GM18519 (cell line): ENCODE measurements at regions not wholly inside any gene's neighbourhood (a gene's known extent, or its start where the extent isn't known, plus 50 kb on each side); places are given as distances from the start of the nearest gene placed in this dataset.

Source experiments
- ATAC-seq: cut with Tn5 transposase; IDR thresholded peaks from one replicate; pipeline ENCODE4 v1.9.1; 2021; ENCODE audit warnings: mild to moderate bottlenecking, moderate library complexity; ENCODE audit not compliant: unreplicated experiment, low FRiP score

- no peak for ATAC-seq
These were observed 138.5 kb downstream of the RBM26 start for GRCh38 chr13:79267560-79267959.

GRCh38 chr13:79258489-79258888 lies 147.6 kb downstream of the RBM26 start:
- ATAC-seq: peak; percentile 81

- ATAC-seq: peak; percentile 30
These were observed 159.5 kb downstream of the RBM26 start for GRCh38 chr13:79246578-79246949.

GRCh38 chr13:79245937-79246577 lies 160.0 kb downstream of the RBM26 start:
- peak; percentile 43 for ATAC-seq

- no peak for ATAC-seq
These were observed 164.4 kb downstream of the RBM26 start for GRCh38 chr13:79241697-79242096.

- no peak for ATAC-seq
These were observed 168.1 kb downstream of the RBM26 start for GRCh38 chr13:79237981-79238380.

GRCh38 chr13:79231887-79232286 lies 174.2 kb downstream of the RBM26 start:
- ATAC-seq: no peak

GRCh38 chr13:79229761-79230160 lies 176.3 kb downstream of the RBM26 start:
- ATAC-seq: no peak

GRCh38 chr13:79228972-79229371 lies 177.1 kb downstream of the RBM26 start:
- no peak for ATAC-seq

GRCh38 chr13:79227418-79227817 lies 178.6 kb downstream of the RBM26 start:
- peak; percentile 91 for ATAC-seq

GRCh38 chr13:79226938-79227337 lies 179.1 kb downstream of the RBM26 start:
- peak; percentile 10 for ATAC-seq

GRCh38 chr13:79226250-79226649 lies 179.8 kb downstream of the RBM26 start:
- no peak for ATAC-seq

- no peak for ATAC-seq
These were observed 180.4 kb downstream of the RBM26 start for GRCh38 chr13:79225487-79226232.

GRCh38 chr13:79222427-79223205 lies 183.4 kb downstream of the RBM26 start:
- ATAC-seq: no peak

GRCh38 chr13:79212064-79212619 lies 193.9 kb downstream of the RBM26 start:
- ATAC-seq: no peak

- ATAC-seq: no peak
These were observed 194.7 kb downstream of the RBM26 start for GRCh38 chr13:79211377-79211776.

GRCh38 chr13:79197933-79198332 lies 208.1 kb downstream of the RBM26 start:
- no peak for ATAC-seq

- no peak for ATAC-seq
These were observed 209.2 kb downstream of the RBM26 start for GRCh38 chr13:79196843-79197242.

- no peak for ATAC-seq
These were observed 209.7 kb downstream of the RBM26 start for GRCh38 chr13:79196366-79196765.

GRCh38 chr13:79194727-79195126 lies 211.3 kb downstream of the RBM26 start:
- peak; percentile 16 for ATAC-seq

GRCh38 chr13:79194272-79194671 lies 211.8 kb downstream of the RBM26 start:
- peak; percentile 96 for ATAC-seq
